ENCODE measurements at regions not wholly inside any gene's neighbourhood (a gene's known extent, or its start where the extent isn't known, plus 50 kb on each side); places are given as distances from the start of the nearest gene placed in this dataset.

DNA sequence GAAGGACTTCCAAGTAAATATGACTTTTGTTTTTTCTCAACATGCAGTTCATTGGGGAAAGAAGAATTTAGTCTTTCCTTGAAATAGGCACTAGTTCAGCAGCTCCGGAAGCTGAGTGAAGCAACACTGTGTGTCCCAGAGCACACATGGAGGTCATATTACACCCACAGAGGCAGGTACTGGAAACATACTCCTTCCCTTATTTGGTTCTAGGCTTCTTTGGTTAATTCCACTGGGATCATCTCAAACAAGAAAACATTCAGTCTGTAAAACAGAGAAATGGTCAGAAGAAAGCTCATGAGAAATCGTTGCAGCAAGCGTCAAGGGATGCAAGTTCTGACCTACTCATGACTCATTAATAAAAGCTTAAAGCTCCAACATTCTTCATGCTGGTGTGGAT, 175.1 kb upstream of the PCSK5 start:
- peak overlapping the region; percentile 93 for H3K27ac ChIP-seq
- TF ChIP-seq, protein P1, sequence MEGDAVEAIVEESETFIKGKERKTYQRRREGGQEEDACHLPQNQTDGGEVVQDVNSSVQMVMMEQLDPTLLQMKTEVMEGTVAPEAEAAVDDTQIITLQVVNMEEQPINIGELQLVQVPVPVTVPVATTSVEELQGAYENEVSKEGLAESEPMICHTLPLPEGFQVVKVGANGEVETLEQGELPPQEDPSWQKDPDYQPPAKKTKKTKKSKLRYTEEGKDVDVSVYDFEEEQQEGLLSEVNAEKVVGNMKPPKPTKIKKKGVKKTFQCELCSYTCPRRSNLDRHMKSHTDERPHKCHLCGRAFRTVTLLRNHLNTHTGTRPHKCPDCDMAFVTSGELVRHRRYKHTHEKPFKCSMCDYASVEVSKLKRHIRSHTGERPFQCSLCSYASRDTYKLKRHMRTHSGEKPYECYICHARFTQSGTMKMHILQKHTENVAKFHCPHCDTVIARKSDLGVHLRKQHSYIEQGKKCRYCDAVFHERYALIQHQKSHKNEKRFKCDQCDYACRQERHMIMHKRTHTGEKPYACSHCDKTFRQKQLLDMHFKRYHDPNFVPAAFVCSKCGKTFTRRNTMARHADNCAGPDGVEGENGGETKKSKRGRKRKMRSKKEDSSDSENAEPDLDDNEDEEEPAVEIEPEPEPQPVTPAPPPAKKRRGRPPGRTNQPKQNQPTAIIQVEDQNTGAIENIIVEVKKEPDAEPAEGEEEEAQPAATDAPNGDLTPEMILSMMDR (IDR thresholded peaks at IDR 0.05) = no peak
- H3K4me1 ChIP-seq = peaks cover 44% of the 10 kb centered on the region
- no peaks in the 10 kb centered on the region for H3K9me3 ChIP-seq (ENCODE audit: control insufficient read depth, low read length)
- H3K4me2 ChIP-seq (ENCODE audit: low read length) = no peak overlapping the region
- H3K36me3 ChIP-seq (ENCODE audit: control insufficient read depth, insufficient read depth, low read length) = no peaks in the 10 kb centered on the region
- H2AFZ ChIP-seq = peak overlapping the region; percentile 50
- H3K9ac ChIP-seq = no peak overlapping the region
- H3K27me3 ChIP-seq (ENCODE audit: control insufficient read depth, insufficient read depth, low read length) = no peaks in the 10 kb centered on the region
- H3K4me3 ChIP-seq (ENCODE audit: low read depth, low read length) = no peak overlapping the region
- no peaks in the 10 kb centered on the region for H3K79me2 ChIP-seq

DNA sequence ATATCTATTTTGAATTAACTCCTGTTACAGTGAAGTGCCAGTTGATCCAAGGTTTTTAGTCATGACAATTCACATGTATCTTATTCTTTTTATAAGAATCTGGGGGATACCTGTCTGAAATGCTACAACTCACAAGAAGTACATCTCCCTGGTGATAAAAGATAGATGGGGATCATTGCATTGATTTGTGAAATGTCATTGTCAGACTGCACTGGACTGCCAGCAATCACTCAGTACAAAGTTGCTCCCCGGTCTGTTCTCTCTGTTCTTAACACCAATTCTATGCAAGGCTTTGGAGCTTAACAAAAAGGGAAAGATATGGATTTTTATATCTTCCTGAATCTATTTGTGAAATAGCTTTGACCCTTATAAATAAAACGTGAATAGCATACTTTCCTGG, 171.8 kb upstream of the PCSK5 start:
- Histone ChIP-seq H3K27ac (no peak overlapping the region), H3K9me3 (ENCODE audit: control insufficient read depth, low read length) (no peaks in the 10 kb centered on the region), H3K9ac (no peak overlapping the region), H3K4me2 (ENCODE audit: low read length) (no peak overlapping the region), H2AFZ (no peak overlapping the region), H3K27me3 (ENCODE audit: control insufficient read depth, insufficient read depth, low read length) (no peaks in the 10 kb centered on the region), H3K79me2 (no peaks in the 10 kb centered on the region), H3K36me3 (ENCODE audit: control insufficient read depth, insufficient read depth, low read length) (no peaks in the 10 kb centered on the region), H3K4me3 (ENCODE audit: low read depth, low read length) (no peak overlapping the region), H3K4me1 (peaks cover 18% of the 10 kb centered on the region)
- TF ChIP-seq, protein P1 (IDR thresholded peaks at IDR 0.05) = no peak

DNA sequence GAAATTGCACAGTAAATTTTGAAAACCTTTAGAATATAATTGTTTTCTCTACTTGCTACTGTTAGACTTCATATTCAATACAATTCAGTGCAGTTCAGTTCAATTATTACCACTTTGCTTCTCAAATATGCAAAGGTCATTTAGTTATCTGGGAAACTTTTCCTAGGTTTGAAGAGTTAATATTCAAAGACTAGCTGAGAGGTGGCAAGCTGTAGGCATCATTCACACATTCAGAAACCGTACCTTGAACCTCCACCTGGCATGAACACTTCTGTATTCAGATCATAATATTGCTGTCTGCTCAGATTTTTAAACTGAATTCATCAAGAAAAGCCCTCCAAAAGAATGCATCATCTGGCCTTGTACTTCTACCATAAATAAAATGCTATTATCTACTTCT, 162.1 kb upstream of the PCSK5 start:
- no peak overlapping the region for H3K4me3 ChIP-seq (ENCODE audit: low read depth, low read length)
- H3K27ac ChIP-seq = no peak overlapping the region
- H3K9me3 ChIP-seq (ENCODE audit: control insufficient read depth, low read length) = no peaks in the 10 kb centered on the region
- no peak overlapping the region for H2AFZ ChIP-seq
- TF ChIP-seq, protein P1 (IDR thresholded peaks at IDR 0.05) = no peak
- H3K27me3 ChIP-seq (ENCODE audit: control insufficient read depth, insufficient read depth, low read length) = no peaks in the 10 kb centered on the region
- no peaks in the 10 kb centered on the region for H3K79me2 ChIP-seq
- H3K36me3 ChIP-seq (ENCODE audit: control insufficient read depth, insufficient read depth, low read length) = no peaks in the 10 kb centered on the region
- no peak overlapping the region for H3K9ac ChIP-seq
- H3K4me2 ChIP-seq (ENCODE audit: low read length) = no peak overlapping the region
- H3K4me1 ChIP-seq = no peaks in the 10 kb centered on the region

DNA sequence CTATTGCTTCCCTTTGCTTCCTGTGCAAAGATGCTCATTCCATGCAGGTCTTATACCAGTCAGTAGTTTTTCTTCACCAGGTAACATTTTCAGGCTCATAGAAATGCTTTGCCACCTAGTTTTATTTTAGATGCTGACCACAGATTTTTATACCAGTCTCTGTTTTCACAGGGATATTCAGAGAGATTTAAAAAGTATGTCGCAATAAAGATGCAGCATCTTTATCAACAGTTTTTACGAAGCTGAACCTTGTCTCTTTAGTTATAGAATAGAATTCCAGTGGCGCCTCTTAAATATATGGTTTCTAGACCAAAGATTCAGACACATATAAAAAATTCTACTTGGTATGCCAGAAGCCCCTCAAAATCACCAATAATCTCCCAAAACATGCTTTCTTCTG, 155.7 kb upstream of the PCSK5 start:
- no peaks in the 10 kb centered on the region for H3K27me3 ChIP-seq (ENCODE audit: control insufficient read depth, insufficient read depth, low read length)
- H2AFZ ChIP-seq = no peak overlapping the region
- H3K9me3 ChIP-seq (ENCODE audit: control insufficient read depth, low read length) = no peaks in the 10 kb centered on the region
- H3K4me2 ChIP-seq (ENCODE audit: low read length) = no peak overlapping the region
- H3K27ac ChIP-seq = no peak overlapping the region
- no peaks in the 10 kb centered on the region for H3K79me2 ChIP-seq
- no peak overlapping the region for H3K9ac ChIP-seq
- TF ChIP-seq, protein P1 (IDR thresholded peaks at IDR 0.05) = no peak
- H3K36me3 ChIP-seq (ENCODE audit: control insufficient read depth, insufficient read depth, low read length) = no peaks in the 10 kb centered on the region
- no peaks in the 10 kb centered on the region for H3K4me1 ChIP-seq
- H3K4me3 ChIP-seq (ENCODE audit: low read depth, low read length) = no peak overlapping the region

DNA sequence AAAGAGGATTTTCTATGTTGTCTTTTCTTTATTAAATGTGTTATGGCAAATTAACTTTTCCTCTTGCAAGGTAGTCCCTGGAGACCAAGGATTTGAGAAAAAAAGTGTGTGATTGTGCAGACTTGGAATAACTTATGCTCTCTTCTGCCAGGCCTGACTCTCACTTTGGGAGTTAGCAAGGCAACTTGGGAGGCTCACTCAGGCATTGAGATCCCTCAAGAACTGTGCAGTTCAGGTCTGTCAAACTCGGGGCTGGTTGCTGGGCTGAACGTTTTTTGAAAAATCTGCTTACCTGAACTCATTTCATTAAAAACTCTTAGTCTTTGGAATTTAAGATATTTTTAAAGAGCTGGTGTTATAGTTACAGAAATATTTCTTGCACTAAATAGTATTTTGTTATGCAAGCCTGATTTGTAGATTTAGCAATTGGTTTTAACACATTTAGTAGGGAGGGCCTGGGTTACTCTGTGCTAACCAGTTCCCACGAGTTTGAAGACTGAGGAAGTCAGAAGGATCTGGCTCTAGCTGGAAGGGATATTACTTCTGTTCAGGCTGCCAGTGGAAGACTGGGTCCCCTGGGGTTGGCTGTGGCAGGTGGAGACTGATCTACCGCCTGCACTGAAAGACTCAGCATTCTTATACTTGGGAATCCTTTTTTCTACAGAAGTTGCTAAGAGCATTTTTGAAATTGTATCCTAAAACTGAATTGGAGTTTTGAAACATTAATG, 150.4 kb upstream of the PCSK5 start:
- Histone ChIP-seq H3K27me3 (ENCODE audit: control insufficient read depth, insufficient read depth, low read length) (no peaks in the 10 kb centered on the region), H3K9ac (no peak overlapping the region), H3K36me3 (ENCODE audit: control insufficient read depth, insufficient read depth, low read length) (no peaks in the 10 kb centered on the region), H3K9me3 (ENCODE audit: control insufficient read depth, low read length) (no peaks in the 10 kb centered on the region), H3K4me1 (no peaks in the 10 kb centered on the region), H2AFZ (peak overlapping the region; percentile 62), H3K79me2 (no peaks in the 10 kb centered on the region), H3K27ac (no peak overlapping the region), H3K4me3 (ENCODE audit: low read depth, low read length) (no peak overlapping the region), H3K4me2 (ENCODE audit: low read length) (no peak overlapping the region)
- TF ChIP-seq, protein P1 (IDR thresholded peaks at IDR 0.05) = no peak
